HEK293 (cell line): ENCODE measurements at regions not wholly inside any gene's neighbourhood (a gene's known extent, or its start where the extent isn't known, plus 50 kb on each side); places are given as distances from the start of the nearest gene placed in this dataset.

ENCODE experiments used
- CTCF ChIA-PET: fragments of 350-600 bp; formaldehyde crosslinking; extraction: SDS; loops from one replicate; lab custom pipeline; 2021; ENCODE audit warnings: antibody characterized with exemption; lab: Yijun Ruan, JAX
- POLR2A ChIA-PET: fragments of 300-600 bp; formaldehyde crosslinking; extraction: SDS; loops from one replicate; lab custom pipeline; 2020; ENCODE audit warnings: antibody characterized with exemption, inconsistent platforms; lab: Yijun Ruan, JAX
- H3K27ac ChIP-seq: fragments of 200-500 bp; sonication (Bioruptor generic); 2 replicates; pipeline ENCODE4 v1.5.1; 2014; ENCODE audit warnings: low read depth, low read length, control low read depth, inconsistent platforms; ENCODE audit errors: extremely low read depth
- H3K36me3 ChIP-seq, 2 experiments: fragments of 200-500 bp in 1 of 2; sonication (Bioruptor generic) in 1 of 2; 1 replicate in 1 of 2; 2 replicates in 1 of 2; pipeline ENCODE4 v1.5.1; 2014 to 2017; ENCODE audit warnings: inconsistent platforms in 2 of 2, low read length in 2 of 2; ENCODE audit not compliant: control insufficient read depth in 2 of 2, insufficient read depth in 1 of 2
- H3K4me1 ChIP-seq: fragments of 200-500 bp; sonication (Bioruptor generic); 2 replicates; pipeline ENCODE4 v1.5.1; 2014; ENCODE audit warnings: mild to moderate bottlenecking, low read length, inconsistent platforms; ENCODE audit not compliant: control insufficient read depth, insufficient read depth
- H3K4me3 ChIP-seq: 2 replicates; pipeline ENCODE4 v1.5.1; 2011; ENCODE audit warnings: low read depth, mild to moderate bottlenecking, control low read depth, low read length, moderate library complexity
- H3K9me3 ChIP-seq: fragments of 200-500 bp; sonication (Bioruptor generic); 2 replicates; pipeline ENCODE4 v1.5.1; 2014; ENCODE audit warnings: low read depth, low read length, inconsistent platforms; ENCODE audit not compliant: control insufficient read depth, insufficient read depth
- BCL11B ChIP-seq: fragments of 450-650 bp; formaldehyde crosslinking; IDR thresholded peaks from 2 replicates; pipeline ENCODE4 v1.5.1; 2016; ENCODE audit warnings: low read depth, missing biosample characterization, missing genetic modification characterization
- KLF1 ChIP-seq: fragments of 450-650 bp; formaldehyde crosslinking; IDR thresholded peaks from 2 replicates; pipeline ENCODE4 v1.5.1; 2016; ENCODE audit warnings: missing biosample characterization, missing genetic modification characterization
- KLF7 ChIP-seq: fragments of 450-650 bp; formaldehyde crosslinking; IDR thresholded peaks from 2 replicates; pipeline ENCODE4 v1.5.1; 2016; ENCODE audit warnings: missing biosample characterization, missing genetic modification characterization, borderline replicate concordance
- MEIS1 ChIP-seq: sonication (generic); formaldehyde crosslinking; IDR thresholded peaks from 2 replicates; pipeline ENCODE4 v1.8.1; 2022; ENCODE audit warnings: missing genetic modification reagents, mild to moderate bottlenecking, borderline replicate concordance
- SALL2 ChIP-seq: fragments of 450-650 bp; formaldehyde crosslinking; IDR thresholded peaks from 2 replicates; pipeline ENCODE4 v1.5.0; 2017; ENCODE audit warnings: missing biosample characterization, mild to moderate bottlenecking, missing genetic modification characterization, borderline replicate concordance
- TSHZ1 ChIP-seq: fragments of 450-650 bp; formaldehyde crosslinking; IDR thresholded peaks from 2 replicates; pipeline ENCODE4 v1.5.1; 2016; ENCODE audit warnings: missing biosample characterization, missing genetic modification characterization, borderline replicate concordance
- YY1 ChIP-seq: fragments of 450-650 bp; formaldehyde crosslinking; IDR thresholded peaks from 2 replicates; pipeline ENCODE4 v1.5.1; 2018; ENCODE audit warnings: missing biosample characterization, missing genetic modification characterization
- YY2 ChIP-seq: fragments of 450-650 bp; formaldehyde crosslinking; IDR thresholded peaks from 2 replicates; pipeline ENCODE4 v1.5.1; 2016; ENCODE audit warnings: missing biosample characterization, missing genetic modification characterization
- ZBTB21 ChIP-seq: fragments of 450-650 bp; formaldehyde crosslinking; IDR thresholded peaks from 2 replicates; pipeline ENCODE4 v1.5.1; 2017; ENCODE audit warnings: missing biosample characterization, missing genetic modification characterization
- ZBTB8A ChIP-seq: fragments of 450-650 bp; formaldehyde crosslinking; IDR thresholded peaks from 2 replicates; pipeline ENCODE4 v1.5.1; 2016; ENCODE audit warnings: missing biosample characterization, missing genetic modification characterization
- ZNF132 ChIP-seq: fragments of 450-650 bp; formaldehyde crosslinking; IDR thresholded peaks from 2 replicates; pipeline ENCODE4 v1.5.1; 2017; ENCODE audit warnings: missing biosample characterization, missing genetic modification characterization, borderline replicate concordance
- ZNF157 ChIP-seq: fragments of 450-650 bp; formaldehyde crosslinking; IDR thresholded peaks from 2 replicates; pipeline ENCODE4 v1.5.1; 2016; ENCODE audit warnings: missing biosample characterization, missing genetic modification characterization
- ZNF175 ChIP-seq: fragments of 450-650 bp; formaldehyde crosslinking; IDR thresholded peaks from 2 replicates; pipeline ENCODE4 v1.5.1; 2016; ENCODE audit warnings: missing biosample characterization, missing genetic modification characterization
- ZNF248 ChIP-seq: fragments of 450-650 bp; formaldehyde crosslinking; IDR thresholded peaks from 2 replicates; pipeline ENCODE4 v1.5.1; 2017; ENCODE audit warnings: missing biosample characterization, missing genetic modification characterization
- ZNF280D ChIP-seq: fragments of 450-650 bp; formaldehyde crosslinking; IDR thresholded peaks from 2 replicates; pipeline ENCODE4 v1.5.1; 2016; ENCODE audit warnings: missing biosample characterization, missing genetic modification characterization
- ZNF311 ChIP-seq: fragments of 450-650 bp; formaldehyde crosslinking; IDR thresholded peaks from 2 replicates; pipeline ENCODE4 v1.5.1; 2017; ENCODE audit warnings: missing biosample characterization, missing genetic modification characterization, borderline replicate concordance
- ZNF335 ChIP-seq: fragments of 450-650 bp; formaldehyde crosslinking; conservative IDR thresholded peaks from 2 replicates; pipeline ENCODE4 v1.5.1; 2016; ENCODE audit warnings: missing biosample characterization, missing genetic modification characterization
- ZNF488 ChIP-seq: fragments of 450-650 bp; formaldehyde crosslinking; IDR thresholded peaks from 2 replicates; pipeline ENCODE4 v1.5.1; 2016; ENCODE audit warnings: missing biosample characterization, missing genetic modification characterization
- ZNF514 ChIP-seq: fragments of 450-650 bp; formaldehyde crosslinking; IDR thresholded peaks from 2 replicates; pipeline ENCODE4 v1.5.1; 2016; ENCODE audit warnings: missing biosample characterization, missing genetic modification characterization
- ZNF585B ChIP-seq: fragments of 450-650 bp; formaldehyde crosslinking; IDR thresholded peaks from 2 replicates; pipeline ENCODE4 v1.5.1; 2016; ENCODE audit warnings: missing biosample characterization, missing genetic modification characterization
- ZNF621 ChIP-seq: fragments of 450-650 bp; formaldehyde crosslinking; IDR thresholded peaks from 2 replicates; pipeline ENCODE4 v1.5.1; 2017; ENCODE audit warnings: missing biosample characterization, missing genetic modification characterization
- ZNF830 ChIP-seq: fragments of 450-650 bp; IDR thresholded peaks from 2 replicates; pipeline ENCODE4 v1.5.0; 2018; ENCODE audit warnings: missing biosample characterization, missing genetic modification characterization, low read depth, mild to moderate bottlenecking, moderate library complexity
- ZNF837 ChIP-seq: fragments of 450-650 bp; formaldehyde crosslinking; IDR thresholded peaks from 2 replicates; pipeline ENCODE4 v1.5.1; 2016; ENCODE audit warnings: missing biosample characterization, missing genetic modification characterization
- TF ChIP-seq, protein P1 (sequence below): IDR thresholded peaks from 2 replicates; pipeline ENCODE4 v1.6.1; 2011; ENCODE audit warnings: mild to moderate bottlenecking, low read depth, low read length, borderline replicate concordance
- TF ChIP-seq, protein P2 (sequence below): fragments of 450-650 bp; IDR thresholded peaks from 2 replicates; pipeline ENCODE4 v1.5.1; 2018; ENCODE audit warnings: missing biosample characterization, missing genetic modification characterization

DNA sequence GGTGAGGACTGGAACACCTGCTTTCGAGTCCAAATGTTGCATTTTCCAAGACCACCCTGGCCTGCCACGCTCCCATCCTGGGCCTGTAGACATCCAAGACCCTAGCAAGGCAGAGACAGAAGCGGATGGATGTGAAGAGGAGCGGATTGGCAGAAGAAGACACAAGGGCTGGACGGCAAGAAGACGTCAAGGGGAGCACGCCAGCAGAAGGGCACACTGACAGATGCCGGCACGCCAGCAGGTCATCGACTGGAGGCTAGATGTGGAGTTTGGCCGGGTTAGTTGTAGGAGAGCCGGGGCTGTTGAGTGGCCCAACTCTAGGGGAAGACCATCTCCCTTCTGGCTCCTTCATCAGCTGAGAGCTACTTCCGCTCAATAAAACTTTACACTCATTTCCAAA is 251.6 kb downstream of the ZWINT start (continued):
- no peak for TF ChIP-seq TSHZ1 (tag by site-specific recombination)
- no peak for TF ChIP-seq ZNF335 (tag by site-specific recombination)
- TF ChIP-seq ZNF248: no peak
- TF ChIP-seq BCL11B (tag by site-specific recombination): no peak
- TF ChIP-seq ZNF488 (tag by site-specific recombination): no peak

DNA sequence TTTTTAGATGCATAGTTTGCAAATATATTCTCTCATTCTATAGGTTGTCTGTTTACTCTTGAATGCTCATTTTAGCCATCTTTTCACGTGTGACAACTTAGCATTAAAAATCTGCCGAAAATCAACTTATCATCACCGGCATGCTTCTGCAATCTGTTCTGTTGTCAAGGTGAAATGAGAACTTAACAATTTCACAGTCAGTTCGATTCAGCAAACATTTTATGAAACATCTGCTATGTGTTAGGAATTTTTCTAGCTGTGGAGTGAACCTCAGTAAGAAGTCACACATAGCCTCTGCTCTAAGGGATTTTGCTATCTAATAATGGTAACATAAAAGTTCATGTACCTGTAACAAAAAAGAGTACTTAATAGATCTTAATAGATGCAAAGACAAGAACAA is 256.1 kb downstream of the ZWINT start:
- H3K4me1 ChIP-seq: no peaks in the 10 kb centered on the region
- no peak for TF ChIP-seq ZNF157 (tag by site-specific recombination)
- TF ChIP-seq ZNF585B: no peak
- no peak for TF ChIP-seq ZNF837 (tag by site-specific recombination)
- TF ChIP-seq ZNF132: no peak
- TF ChIP-seq MEIS1: no peak
- TF ChIP-seq, protein P1, sequence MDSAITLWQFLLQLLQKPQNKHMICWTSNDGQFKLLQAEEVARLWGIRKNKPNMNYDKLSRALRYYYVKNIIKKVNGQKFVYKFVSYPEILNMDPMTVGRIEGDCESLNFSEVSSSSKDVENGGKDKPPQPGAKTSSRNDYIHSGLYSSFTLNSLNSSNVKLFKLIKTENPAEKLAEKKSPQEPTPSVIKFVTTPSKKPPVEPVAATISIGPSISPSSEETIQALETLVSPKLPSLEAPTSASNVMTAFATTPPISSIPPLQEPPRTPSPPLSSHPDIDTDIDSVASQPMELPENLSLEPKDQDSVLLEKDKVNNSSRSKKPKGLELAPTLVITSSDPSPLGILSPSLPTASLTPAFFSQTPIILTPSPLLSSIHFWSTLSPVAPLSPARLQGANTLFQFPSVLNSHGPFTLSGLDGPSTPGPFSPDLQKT: no peak
- no peak for TF ChIP-seq ZNF514 (tag by site-specific recombination)
- TF ChIP-seq SALL2 (tag by site-specific recombination): no peak
- no peak for TF ChIP-seq ZBTB21 (tag by site-specific recombination)
- no peak for TF ChIP-seq YY2 (tag by site-specific recombination)
- TF ChIP-seq YY1 (tag by site-specific recombination): no peak
- TF ChIP-seq ZNF488 (tag by site-specific recombination): no peak
- TF ChIP-seq ZNF311 (tag by site-specific recombination): no peak

GRCh38 chr10:56104487-56104886 is 256.6 kb downstream of the ZWINT start:
- ChIA-PET POLR2A (no interaction called here), CTCF (no interaction called here)
- no peaks in the 10 kb centered on the region for H3K9me3 ChIP-seq
- no peak overlapping the region for H3K27ac ChIP-seq
- H3K4me3 ChIP-seq: no peak overlapping the region
- H3K4me1 ChIP-seq: no peaks in the 10 kb centered on the region
- no peaks in the 10 kb centered on the region for H3K36me3 ChIP-seq
- TF ChIP-seq ZNF830 (tag by site-specific recombination) (no peak), ZNF175 (tag by site-specific recombination) (no peak), ZNF280D (no peak), ZNF335 (tag by site-specific recombination) (no peak), ZNF621 (tag by site-specific recombination) (no peak), KLF7 (tag by site-specific recombination) (no peak), ZBTB8A (tag by site-specific recombination) (no peak), KLF1 (tag by site-specific recombination) (no peak)
- TF ChIP-seq, protein P2, sequence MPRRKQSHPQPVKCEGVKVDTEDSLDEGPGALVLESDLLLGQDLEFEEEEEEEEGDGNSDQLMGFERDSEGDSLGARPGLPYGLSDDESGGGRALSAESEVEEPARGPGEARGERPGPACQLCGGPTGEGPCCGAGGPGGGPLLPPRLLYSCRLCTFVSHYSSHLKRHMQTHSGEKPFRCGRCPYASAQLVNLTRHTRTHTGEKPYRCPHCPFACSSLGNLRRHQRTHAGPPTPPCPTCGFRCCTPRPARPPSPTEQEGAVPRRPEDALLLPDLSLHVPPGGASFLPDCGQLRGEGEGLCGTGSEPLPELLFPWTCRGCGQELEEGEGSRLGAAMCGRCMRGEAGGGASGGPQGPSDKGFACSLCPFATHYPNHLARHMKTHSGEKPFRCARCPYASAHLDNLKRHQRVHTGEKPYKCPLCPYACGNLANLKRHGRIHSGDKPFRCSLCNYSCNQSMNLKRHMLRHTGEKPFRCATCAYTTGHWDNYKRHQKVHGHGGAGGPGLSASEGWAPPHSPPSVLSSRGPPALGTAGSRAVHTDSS: no peak

More for the DNA sequence above, 256.1 kb downstream of the ZWINT start:
- H3K9me3 ChIP-seq: no peaks in the 10 kb centered on the region
- ChIA-PET POLR2A (no interaction called here), CTCF (no interaction called here)
- H3K36me3 ChIP-seq: no peaks in the 10 kb centered on the region
- H3K4me3 ChIP-seq: no peak overlapping the region
- H3K27ac ChIP-seq: no peak overlapping the region
